Lung (tissue), 11 donors: ENCODE measurements at regions not wholly inside any gene's neighbourhood (a gene's known extent, or its start where the extent isn't known, plus 50 kb on each side); places are given as distances from the start of the nearest gene placed in this dataset.
"Not testable (repeated sequence)": the region's sequence is repeated elsewhere in the genome, so short reads cannot be mapped to it uniquely, and the experiment has no call there.

Experiments used
- ATAC-seq: fragments of 200-7000 bp; cut with Tn5 transposase; one replicate; pipeline ENCODE4 v1.9.1; 2020; ENCODE audit warnings: moderate number of reproducible peaks; ENCODE audit not compliant: insufficient read depth, low FRiP score
- DNase-seq, 3 donors: peaks; one replicate each; pipeline ENCODE4 v3.0.0-alpha.2; 2013 to 2017
- H3K27ac ChIP-seq, 2 donors: one replicate each; pipeline ENCODE4 v1.5.1; 2013; ENCODE audit warnings: mild to moderate bottlenecking in 2 of 2, moderate library complexity in 2 of 2, control low read depth in 1 of 2, inconsistent platforms in 1 of 2, low read depth in 1 of 2, low read length in 1 of 2
- H3K27me3 ChIP-seq, 3 donors: one replicate each; pipeline ENCODE4 v1.5.1; 2013; ENCODE audit warnings: low read length in 2 of 3; ENCODE audit not compliant: control insufficient read depth in 3 of 3, insufficient read depth in 3 of 3
- H3K36me3 ChIP-seq, 4 donors: one replicate each; pipeline ENCODE4 v1.5.1; 2013; ENCODE audit warnings: low read length in 4 of 4, mild to moderate bottlenecking in 1 of 4, moderate library complexity in 1 of 4; ENCODE audit not compliant: control insufficient read depth in 4 of 4, insufficient read depth in 4 of 4
- H3K4me1 ChIP-seq, 5 donors: one replicate each; pipeline ENCODE4 v1.5.1; 2013; ENCODE audit warnings: low read length in 5 of 5, mild to moderate bottlenecking in 2 of 5, moderate library complexity in 1 of 5; ENCODE audit not compliant: control insufficient read depth in 5 of 5, insufficient read depth in 5 of 5
- H3K4me3 ChIP-seq: one replicate; pipeline ENCODE4 v1.5.1; 2013; ENCODE audit warnings: mild to moderate bottlenecking, control low read depth, moderate library complexity
- H3K9ac ChIP-seq, 2 donors: one replicate each; pipeline ENCODE4 v1.5.1; 2013; ENCODE audit warnings: low read length in 2 of 2, control low read depth in 1 of 2; ENCODE audit not compliant: insufficient read depth in 1 of 2
- H3K9me3 ChIP-seq, 4 donors: one replicate each; pipeline ENCODE4 v1.5.1; 2013; ENCODE audit warnings: low read length in 3 of 4, mild to moderate bottlenecking in 1 of 4, moderate library complexity in 1 of 4; ENCODE audit not compliant: control insufficient read depth in 4 of 4, insufficient read depth in 3 of 4
- WGBS, 2 donors: extraction: QIAGEN DNeasy Blood & Tissue Kit; methylation state at CpG; one replicate each; pipeline ENCODE4 v1.1.7; 2013; 5-methylcytosine and 5-hydroxymethylcytosine counted together
- TF ChIP-seq, protein P1 (sequence below): IDR thresholded peaks from 2 replicates; pipeline ENCODE4 v1.5.1; 2012; ENCODE audit warnings: mild to moderate bottlenecking; ENCODE audit errors: control extremely low read depth, extremely low read depth
- donor health status: control.
- donor health status: control.
- donor health status: Bipolar disorder and iron deficiency.
- donor health status: healthy.
- donor health status: DM: yes; HTN: yes; CAD: no.

DNA sequence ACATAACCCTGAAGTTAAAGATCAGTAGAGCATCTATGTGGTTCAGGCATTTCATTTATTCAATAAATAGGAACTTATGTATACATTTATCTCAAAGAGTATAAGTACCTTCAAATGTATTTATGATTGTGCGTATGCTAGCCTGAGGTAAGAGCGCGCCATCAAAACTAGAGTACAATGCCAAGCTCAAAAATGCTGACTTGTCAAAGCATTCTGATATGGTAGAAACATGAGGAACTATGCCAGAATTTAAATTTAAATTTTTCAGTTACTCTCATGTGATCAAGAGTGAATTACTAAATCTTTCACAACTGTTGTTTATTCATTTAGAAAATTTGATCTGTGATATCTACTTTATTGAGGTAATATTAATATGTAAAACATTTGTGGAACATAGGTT lies 225.5 kb upstream of the CDH8 start:
- H3K27me3 ChIP-seq = no peaks in the 10 kb centered on the region
- H3K4me1 ChIP-seq = no peaks in the 10 kb centered on the region
- DNase-seq = no peak
- no peak overlapping the region for H3K27ac ChIP-seq
- no peak overlapping the region for H3K9ac ChIP-seq
- no peaks in the 10 kb centered on the region for H3K36me3 ChIP-seq
- no peak overlapping the region for H3K4me3 ChIP-seq
- no peak for ATAC-seq
- peaks cover 0 to 3% (median 0%) of the 10 kb centered on the region in 4 donors for H3K9me3 ChIP-seq
- WGBS, 2 donors = 82 to 99% methylated on average over 3 of the region's 3 CpGs
- TF ChIP-seq, protein P1, sequence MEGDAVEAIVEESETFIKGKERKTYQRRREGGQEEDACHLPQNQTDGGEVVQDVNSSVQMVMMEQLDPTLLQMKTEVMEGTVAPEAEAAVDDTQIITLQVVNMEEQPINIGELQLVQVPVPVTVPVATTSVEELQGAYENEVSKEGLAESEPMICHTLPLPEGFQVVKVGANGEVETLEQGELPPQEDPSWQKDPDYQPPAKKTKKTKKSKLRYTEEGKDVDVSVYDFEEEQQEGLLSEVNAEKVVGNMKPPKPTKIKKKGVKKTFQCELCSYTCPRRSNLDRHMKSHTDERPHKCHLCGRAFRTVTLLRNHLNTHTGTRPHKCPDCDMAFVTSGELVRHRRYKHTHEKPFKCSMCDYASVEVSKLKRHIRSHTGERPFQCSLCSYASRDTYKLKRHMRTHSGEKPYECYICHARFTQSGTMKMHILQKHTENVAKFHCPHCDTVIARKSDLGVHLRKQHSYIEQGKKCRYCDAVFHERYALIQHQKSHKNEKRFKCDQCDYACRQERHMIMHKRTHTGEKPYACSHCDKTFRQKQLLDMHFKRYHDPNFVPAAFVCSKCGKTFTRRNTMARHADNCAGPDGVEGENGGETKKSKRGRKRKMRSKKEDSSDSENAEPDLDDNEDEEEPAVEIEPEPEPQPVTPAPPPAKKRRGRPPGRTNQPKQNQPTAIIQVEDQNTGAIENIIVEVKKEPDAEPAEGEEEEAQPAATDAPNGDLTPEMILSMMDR = no peak

GRCh38 chr16:62258931-62259435 lies 222.7 kb upstream of the CDH8 start:
- H3K36me3 ChIP-seq, H3K4me1 ChIP-seq, H3K9ac ChIP-seq, H3K27me3 ChIP-seq, H3K27ac ChIP-seq, H3K9me3 ChIP-seq, H3K4me3 ChIP-seq, ATAC-seq, DNase-seq: not testable (repeated sequence)
- WGBS, 2 donors = 89 to 94% methylated on average over 2 of the region's 2 CpGs

DNA sequence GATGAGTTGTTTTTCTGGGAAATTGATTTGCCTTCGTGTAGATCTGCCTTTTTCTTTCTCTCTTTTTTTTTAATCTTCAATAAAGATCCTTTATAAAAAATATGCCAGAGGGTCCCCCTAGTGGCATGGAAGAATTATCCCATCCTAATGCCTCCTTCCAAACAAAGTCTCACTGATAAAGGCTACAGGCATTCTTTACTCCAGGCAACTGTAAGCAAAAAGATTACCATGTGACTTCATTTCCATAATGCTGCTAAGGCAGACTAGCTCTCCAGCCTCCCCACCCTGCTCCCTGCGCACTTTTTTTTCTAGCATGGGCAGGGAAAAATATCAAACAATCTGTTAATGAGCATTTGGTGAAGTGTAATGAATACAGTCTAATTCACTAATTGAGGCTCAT lies 220.2 kb upstream of the CDH8 start:
- DNase-seq (peak in 2 of 3 donors; percentile 5 to 6), ATAC-seq (no peak)
- TF ChIP-seq, protein P1 = no peak
- H3K9me3 ChIP-seq = no peaks in the 10 kb centered on the region
- H3K9ac ChIP-seq = no peak overlapping the region
- no peaks in the 10 kb centered on the region for H3K36me3 ChIP-seq
- no peaks in the 10 kb centered on the region for H3K4me1 ChIP-seq
- WGBS, 2 donors = 26 to 38% methylated on average over 2 of the region's 2 CpGs
- H3K4me3 ChIP-seq = no peak overlapping the region
- H3K27me3 ChIP-seq = no peaks in the 10 kb centered on the region
- H3K27ac ChIP-seq = no peak overlapping the region

GRCh38 chr16:62254847-62255246 lies 218.6 kb upstream of the CDH8 start:
- Histone ChIP-seq H3K27me3 (no peaks in the 10 kb centered on the region), H3K4me3 (no peak overlapping the region), H3K9me3 (no peaks in the 10 kb centered on the region), H3K27ac (no peak overlapping the region), H3K36me3 (no peaks in the 10 kb centered on the region), H3K4me1 (no peaks in the 10 kb centered on the region), H3K9ac (no peak overlapping the region)
- no peak for ATAC-seq
- DNase-seq = no peak
- TF ChIP-seq, protein P1 = no peak
